Erythroblast (primary cell): ENCODE measurements at regions not wholly inside any gene's neighbourhood (a gene's known extent, or its start where the extent isn't known, plus 50 kb on each side); places are given as distances from the start of the nearest gene placed in this dataset.

Experiments used
- GATA1 ChIP-seq: IDR thresholded peaks from 2 replicates; pipeline ENCODE4 v1.6.1; 2011; ENCODE audit warnings: low read depth, mild to moderate bottlenecking, control low read depth, low read length, moderate library complexity
- POLR2A ChIP-seq: IDR thresholded peaks from 2 replicates; pipeline ENCODE4 v1.6.1; 2011; ENCODE audit warnings: mild to moderate bottlenecking, low read length

DNA sequence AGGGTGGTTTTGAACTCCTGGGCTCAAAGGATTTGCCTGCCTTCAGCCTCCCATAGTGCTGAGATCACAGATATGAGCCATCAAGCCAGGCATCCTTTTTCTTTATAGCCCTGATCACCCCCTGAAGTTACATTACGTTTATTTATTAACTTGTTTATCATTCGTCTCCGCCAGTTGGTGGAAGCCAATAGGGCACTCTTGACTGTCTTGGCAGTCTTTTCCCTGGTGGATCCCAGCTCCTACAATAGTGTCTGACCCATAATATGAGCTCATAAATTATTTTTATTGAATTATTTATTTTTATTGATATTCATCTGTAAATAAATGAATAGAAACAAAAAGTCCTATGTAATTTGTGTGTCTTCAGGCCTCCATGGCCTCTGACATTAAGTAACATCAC, 484.3 kb upstream of the FAT1 start:
- TF ChIP-seq POLR2A (no peak), GATA1 (no peak)
